Activated gamma-delta T cell treated with anti-CD3 and anti-CD28 coated beads, Interleukin-2, amount 50 U/mL, for 16 hours (primary cell): ENCODE measurements at regions not wholly inside any gene's neighbourhood (a gene's known extent, or its start where the extent isn't known, plus 50 kb on each side); places are given as distances from the start of the nearest gene placed in this dataset.
A peak's percentile ranks its signal among the peaks of the same experiment; 100 is the strongest.
"Not testable (repeated sequence)": the region's sequence is repeated elsewhere in the genome, so short reads cannot be mapped to it uniquely, and the experiment has no call there.

Source experiments
- DNase-seq: peaks from one replicate; pipeline ENCODE4 v3.0.0-alpha.2; 2020; ENCODE audit warnings: low read depth

GRCh38 chr14:105938055-105938863, 411.9 kb downstream of the TMEM121 start:
- DNase-seq, result no peak

GRCh38 chr14:105938959-105939358, 412.6 kb downstream of the TMEM121 start:
- DNase-seq, result no peak

GRCh38 chr14:105939810-105940508, 413.6 kb downstream of the TMEM121 start:
- no peak for DNase-seq

- DNase-seq, result no peak
Observed at GRCh38 chr14:105940534-105941225, 414.3 kb downstream of the TMEM121 start.

GRCh38 chr14:105941226-105942166, 415.1 kb downstream of the TMEM121 start:
- DNase-seq, result no peak

GRCh38 chr14:105942725-105943124, 416.3 kb downstream of the TMEM121 start:
- not testable (repeated sequence) for DNase-seq

GRCh38 chr14:105943973-105944602, 417.7 kb downstream of the TMEM121 start:
- DNase-seq, result no peak

GRCh38 chr14:105944632-105945610, 418.5 kb downstream of the TMEM121 start:
- DNase-seq, result peak; percentile 74

- DNase-seq, result no peak
Observed at GRCh38 chr14:105945896-105946295, 419.5 kb downstream of the TMEM121 start.

- DNase-seq, result no peak
Observed at GRCh38 chr14:105947599-105947998, 421.2 kb downstream of the TMEM121 start.

- DNase-seq, result not testable (repeated sequence)
Observed at GRCh38 chr14:105948955-105949354, 422.6 kb downstream of the TMEM121 start.

- DNase-seq, result not testable (repeated sequence)
Observed at GRCh38 chr14:105950364-105950892, 424.0 kb downstream of the TMEM121 start.

GRCh38 chr14:105951399-105951798, 425.0 kb downstream of the TMEM121 start:
- no peak for DNase-seq

- no peak for DNase-seq
Observed at GRCh38 chr14:105952222-105952621, 425.8 kb downstream of the TMEM121 start.

- DNase-seq, result no peak
Observed at GRCh38 chr14:105952826-105953225, 426.4 kb downstream of the TMEM121 start.

- DNase-seq, result not testable (repeated sequence)
Observed at GRCh38 chr14:105961625-105962024, 435.2 kb downstream of the TMEM121 start.

GRCh38 chr14:105962532-105962931, 436.1 kb downstream of the TMEM121 start:
- DNase-seq, result no peak

- DNase-seq, result no peak
Observed at GRCh38 chr14:105968291-105968690, 441.9 kb downstream of the TMEM121 start.

- not testable (repeated sequence) for DNase-seq
Observed at GRCh38 chr14:105969026-105969425, 442.6 kb downstream of the TMEM121 start.

GRCh38 chr14:105970821-105971220, 444.4 kb downstream of the TMEM121 start:
- not testable (repeated sequence) for DNase-seq
